Stimulated activated CD4-positive, alpha-beta T cell treated with anti-CD3 and anti-CD28 coated beads, Interleukin-2, amount 100 ng/mL, for 24 hours (primary cell): ENCODE measurements at regions not wholly inside any gene's neighbourhood (a gene's known extent, or its start where the extent isn't known, plus 50 kb on each side); places are given as distances from the start of the nearest gene placed in this dataset.

Experiments
- DNase-seq, 2 donors: peaks; one replicate each; pipeline ENCODE4 v3.0.0-alpha.2; 2020

DNA sequence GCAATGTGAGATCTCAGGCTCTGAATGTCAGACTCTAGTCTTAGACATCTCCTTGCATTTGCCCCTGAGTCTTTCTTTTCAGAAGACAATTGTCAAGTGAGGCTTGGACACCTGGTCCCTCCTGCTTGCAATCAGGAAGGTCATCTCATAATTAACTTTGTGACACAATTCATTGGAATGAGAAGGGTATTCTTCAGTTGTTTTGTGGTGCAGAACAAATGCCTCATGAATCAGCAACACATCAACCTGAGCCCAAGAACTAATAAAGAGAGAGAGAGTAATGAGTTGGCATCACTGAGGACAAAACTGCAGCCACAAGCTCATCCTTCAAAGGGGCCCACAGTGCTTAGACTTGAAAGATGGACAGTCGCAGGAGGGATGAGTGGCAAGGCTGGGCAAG lies 375.8 kb downstream of the INSC start:
- DNase-seq: no peak

DNA sequence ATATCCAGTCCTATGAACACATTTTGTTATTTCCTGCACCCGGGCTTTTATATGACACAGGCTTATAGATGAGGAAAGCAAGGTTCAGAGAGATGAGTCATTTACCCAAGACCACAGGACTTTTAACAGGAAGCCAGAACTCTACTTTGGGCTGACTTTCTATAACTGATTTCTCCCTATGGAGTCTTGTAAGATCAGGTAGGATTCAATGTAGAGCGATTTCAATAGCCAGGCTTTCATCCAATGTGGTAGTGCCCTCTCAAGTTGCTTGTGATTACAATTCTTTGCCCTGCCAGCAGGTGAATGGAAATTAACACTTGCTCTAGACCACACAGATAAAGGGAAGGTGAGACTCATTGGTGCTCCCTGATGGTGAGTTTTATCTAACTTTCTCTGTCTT lies 378.3 kb downstream of the INSC start:
- no peak for DNase-seq

GRCh38 chr11:15493921-15494620 lies 379.3 kb downstream of the INSC start:
- DNase-seq: no peak

DNA sequence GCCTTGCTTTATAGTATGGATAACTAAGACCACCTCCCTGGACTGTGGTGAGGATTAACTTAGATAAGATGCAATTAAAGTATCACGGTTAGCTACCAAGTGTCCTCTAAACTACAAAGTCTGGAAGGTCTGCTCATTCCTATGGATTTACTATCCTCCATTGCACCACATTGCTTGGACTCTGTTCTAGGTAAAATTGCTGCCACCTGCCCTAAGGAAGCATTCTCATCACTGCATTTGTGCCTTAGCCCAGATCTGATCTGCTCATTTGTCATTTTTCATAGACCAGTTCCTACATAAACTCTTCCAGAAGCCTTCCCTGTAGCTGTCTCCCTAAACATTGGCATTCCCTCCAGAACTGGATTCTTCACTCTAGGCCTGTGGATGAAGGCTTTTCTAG lies 380.0 kb downstream of the INSC start:
- DNase-seq: no peak

DNA sequence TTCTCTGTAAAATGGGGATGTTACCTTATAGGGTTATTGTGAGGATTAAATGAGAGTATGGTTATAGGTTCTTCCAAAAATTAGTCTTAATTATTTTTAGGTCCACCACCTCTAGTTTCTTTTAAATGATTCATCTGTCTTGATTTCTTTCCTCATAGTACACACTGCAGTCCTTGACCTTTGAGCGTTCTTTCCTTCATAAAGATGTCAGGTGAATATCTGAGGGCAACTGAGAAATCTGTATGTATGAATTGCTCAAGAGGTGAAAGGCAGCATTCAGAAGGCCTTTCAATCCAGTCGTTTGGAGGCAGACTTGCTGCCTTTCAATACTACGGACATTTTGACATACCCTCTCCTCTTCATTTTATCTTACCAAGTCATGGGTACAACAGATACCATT lies 380.7 kb downstream of the INSC start:
- DNase-seq: no peak

DNA sequence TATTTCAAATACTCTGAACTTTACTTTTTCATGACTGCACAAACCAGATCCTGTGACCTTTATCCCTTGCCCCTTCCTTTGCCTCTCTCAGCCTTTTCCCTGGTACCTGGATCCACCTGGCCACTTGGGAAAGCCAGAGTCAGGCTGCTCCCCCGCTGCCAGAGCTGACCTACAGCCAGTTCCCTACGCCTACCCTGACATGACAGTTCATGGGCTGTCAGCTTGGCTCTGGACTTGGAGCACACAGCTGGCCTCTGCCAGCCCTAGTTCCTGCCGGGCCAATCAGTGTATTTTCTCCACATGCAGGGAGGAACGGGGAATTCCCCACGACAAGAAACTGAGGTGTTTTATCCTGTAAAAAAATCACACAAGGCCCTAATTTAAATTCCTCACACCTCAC lies 382.6 kb downstream of the INSC start:
- DNase-seq: no peak

- no peak for DNase-seq
These were observed 385.0 kb downstream of the INSC start for GRCh38 chr11:15499674-15500073.

DNA sequence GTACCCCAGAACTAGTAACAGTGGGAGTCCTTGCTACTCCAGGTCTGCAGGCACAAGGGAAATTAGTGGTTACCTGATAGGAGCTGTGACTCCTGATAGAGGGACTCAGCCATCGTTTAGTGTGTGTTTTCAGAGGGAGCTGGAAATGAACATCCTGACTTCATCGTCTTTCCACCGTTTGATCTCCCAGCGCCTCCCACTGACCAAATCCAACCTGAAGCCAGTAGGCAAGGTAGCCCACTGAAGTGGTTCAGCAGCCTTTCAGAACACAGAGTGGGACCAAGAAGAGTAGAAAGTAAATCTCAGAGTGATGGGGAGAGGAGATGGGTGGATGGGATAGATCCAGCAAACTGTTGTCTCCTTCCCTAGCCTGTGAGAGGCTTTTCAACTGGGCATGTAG lies 385.9 kb downstream of the INSC start:
- no peak for DNase-seq

- no peak for DNase-seq
These were observed 386.8 kb downstream of the INSC start for GRCh38 chr11:15501566-15501965.

DNA sequence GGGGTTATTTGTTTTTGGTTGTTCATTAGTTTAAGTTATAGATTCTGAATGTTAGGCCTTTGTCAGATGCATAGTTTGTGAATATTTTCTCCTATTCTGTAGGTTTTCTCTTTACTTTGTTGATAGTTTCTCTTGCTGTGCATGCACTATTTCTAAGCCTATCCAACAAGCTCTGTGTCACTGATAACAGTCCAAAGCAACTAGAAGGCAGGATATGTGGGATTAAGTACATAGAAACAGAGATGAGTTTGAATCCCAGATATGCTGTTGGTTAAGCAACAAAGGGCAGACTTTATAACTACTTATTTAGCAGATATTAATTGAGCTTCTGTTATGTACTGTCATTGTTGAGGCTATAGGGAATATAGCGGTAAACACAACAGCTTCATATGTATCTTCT lies 390.4 kb downstream of the INSC start:
- no peak for DNase-seq

DNA sequence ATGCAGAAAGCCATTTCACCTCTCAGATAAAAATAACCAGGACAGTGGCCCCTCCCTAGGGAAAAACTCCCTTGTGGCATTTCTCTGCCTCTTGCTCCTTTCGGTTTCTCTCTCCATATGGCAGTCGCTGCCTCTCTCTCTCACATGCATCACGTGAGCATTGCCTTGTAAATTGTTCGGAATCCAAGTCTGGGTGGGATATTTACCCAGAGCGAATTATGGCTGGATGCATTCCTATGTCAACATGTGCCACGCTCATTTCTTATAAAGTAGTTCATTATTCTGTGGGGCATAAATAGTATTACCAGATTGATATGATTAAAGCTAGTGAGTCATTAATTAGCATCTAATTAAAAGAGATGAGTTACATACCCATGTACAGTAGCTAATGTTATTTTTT lies 392.9 kb downstream of the INSC start:
- DNase-seq: no peak

GRCh38 chr11:15509082-15509481 lies 394.4 kb downstream of the INSC start:
- DNase-seq: no peak

GRCh38 chr11:15519124-15519791 lies 404.5 kb downstream of the INSC start:
- DNase-seq: no peak

DNA sequence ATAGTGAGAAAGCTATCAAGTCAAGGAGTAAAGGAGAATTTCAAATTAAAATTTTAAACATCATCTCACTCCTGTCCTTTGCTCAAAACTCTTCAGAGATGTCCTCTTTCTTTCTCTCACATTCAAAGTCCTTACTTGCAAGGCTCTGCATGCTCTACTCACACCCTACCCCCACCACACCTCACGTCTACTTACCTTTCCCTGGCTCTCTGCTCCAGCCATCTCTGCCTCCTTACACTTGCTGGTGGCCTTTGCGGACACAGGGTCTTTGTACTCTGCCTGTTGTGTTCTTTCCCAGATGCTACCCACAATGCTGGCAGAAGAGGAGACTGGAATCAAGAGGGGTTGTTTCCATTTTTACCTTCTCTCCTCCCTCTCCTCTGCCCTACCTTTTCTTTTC lies 405.2 kb downstream of the INSC start:
- DNase-seq: no peak

DNA sequence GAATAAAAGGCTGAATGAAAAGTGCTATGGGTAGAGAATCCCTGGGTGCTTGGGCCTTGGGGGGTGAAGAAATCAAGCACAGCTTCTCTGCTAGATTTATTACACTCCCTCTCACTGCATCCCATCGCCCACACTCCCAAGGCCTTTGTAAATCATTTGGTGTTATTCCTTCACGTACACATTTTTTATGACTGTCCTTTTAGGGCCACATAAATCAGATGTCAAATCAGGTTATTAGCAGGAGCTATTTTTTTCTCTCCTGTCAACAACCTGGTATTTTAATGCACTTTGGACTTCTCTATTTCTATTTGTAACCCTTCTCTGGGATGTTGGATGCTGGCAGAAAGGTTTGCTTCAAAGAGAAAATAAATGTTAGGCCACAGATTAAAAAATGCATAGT lies 408.8 kb downstream of the INSC start:
- no peak for DNase-seq

GRCh38 chr11:15525582-15525981 lies 410.9 kb downstream of the INSC start:
- no peak for DNase-seq

DNA sequence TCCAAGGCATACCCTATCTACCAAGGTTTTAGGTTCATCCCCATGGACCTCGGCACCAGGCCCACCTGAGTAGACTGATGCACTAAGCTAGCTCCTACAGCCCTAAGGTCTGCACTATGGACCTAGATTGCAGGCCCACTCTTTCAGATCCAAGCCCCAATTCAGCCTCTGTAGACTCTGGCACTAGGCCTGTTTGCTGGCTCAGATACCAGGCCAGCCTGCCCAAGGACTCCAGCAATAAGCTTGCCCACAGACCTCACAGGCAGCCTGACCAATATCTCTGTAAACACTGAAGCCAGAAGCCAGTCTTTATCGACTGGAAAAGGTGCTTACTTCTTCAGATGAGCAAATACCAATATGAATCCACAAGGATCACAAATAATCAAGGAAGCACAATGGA lies 411.3 kb downstream of the INSC start:
- no peak for DNase-seq

- no peak for DNase-seq
These were observed 412.2 kb downstream of the INSC start for GRCh38 chr11:15526859-15527450.

DNA sequence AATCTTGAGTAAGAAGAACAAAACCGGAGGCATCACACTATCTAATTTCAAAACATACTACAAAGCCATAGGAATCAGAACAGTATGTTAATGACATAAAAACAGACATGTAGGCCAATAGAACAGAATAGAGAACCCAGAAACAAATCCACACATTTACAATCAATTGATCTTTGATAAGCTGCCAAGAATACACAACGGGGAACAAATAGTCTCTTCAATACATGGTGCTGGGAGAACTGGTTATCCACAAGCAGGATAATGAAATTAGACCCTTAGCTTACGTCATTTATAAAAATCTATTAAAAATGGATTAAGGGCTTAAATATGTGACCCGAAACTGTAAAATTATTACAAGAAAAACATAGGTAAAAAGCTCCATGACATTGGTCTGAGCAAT lies 417.7 kb downstream of the INSC start:
- DNase-seq: no peak

- no peak for DNase-seq
These were observed 419.5 kb downstream of the INSC start for GRCh38 chr11:15534266-15534665.

DNA sequence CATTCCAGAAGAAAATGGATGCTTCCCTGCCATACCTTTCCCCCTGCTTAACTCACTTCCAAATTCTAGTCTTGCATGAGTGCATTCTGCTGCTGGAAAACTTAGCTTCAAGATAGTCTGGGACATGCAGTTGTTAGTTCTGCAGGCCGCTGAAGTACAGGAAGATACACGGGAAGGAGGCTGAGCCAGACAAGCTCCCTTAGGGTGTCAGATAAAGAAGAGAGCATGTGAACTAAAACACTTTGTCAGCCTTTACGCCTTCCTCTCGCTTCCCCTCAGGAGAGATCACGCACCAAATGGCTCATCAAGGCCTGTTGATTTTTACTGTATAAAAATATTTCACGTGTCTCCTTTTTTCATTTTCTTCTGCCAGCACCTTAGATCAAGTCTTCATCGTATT lies 420.7 kb downstream of the INSC start:
- no peak for DNase-seq

- DNase-seq: no peak
These were observed 421.7 kb downstream of the INSC start for GRCh38 chr11:15536438-15536837.

DNA sequence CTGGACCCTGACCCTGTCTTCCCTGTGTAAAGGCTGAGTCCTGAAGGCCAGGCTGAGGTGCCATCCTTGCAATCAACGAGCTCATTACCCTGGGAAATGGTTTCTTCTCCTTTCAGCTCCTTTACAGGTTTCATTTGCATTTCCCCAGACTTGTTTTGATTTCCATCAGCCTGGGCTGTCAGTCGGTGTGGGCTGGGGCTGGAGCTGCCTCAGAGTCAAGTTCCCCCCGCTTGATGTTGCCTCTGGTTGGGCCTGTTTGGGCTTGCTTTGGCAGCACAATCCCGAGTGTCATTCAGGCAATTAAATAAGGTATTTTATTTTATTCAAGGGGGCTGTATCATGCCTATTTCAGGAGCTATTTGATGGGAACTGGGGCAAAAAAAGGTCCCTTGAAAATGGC lies 424.9 kb downstream of the INSC start:
- DNase-seq: no peak

DNA sequence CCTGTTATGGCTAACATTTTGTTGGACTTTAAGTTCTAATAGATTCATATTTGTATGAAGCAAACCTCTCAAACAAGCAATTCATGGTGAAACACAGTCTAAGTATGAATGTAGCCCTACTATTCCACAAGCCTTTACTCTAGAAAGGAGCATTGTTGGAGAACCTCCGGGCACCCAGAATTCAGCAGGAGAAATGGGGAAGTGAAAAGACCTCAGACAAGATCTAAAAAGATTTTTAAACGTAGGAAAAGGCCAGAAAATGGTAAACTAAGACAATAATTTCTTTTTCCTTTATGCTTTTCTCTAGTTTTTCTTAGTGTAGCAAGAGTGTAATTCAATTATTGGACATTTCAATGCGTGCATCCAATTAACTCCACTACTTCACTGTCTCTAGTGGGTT lies 426.4 kb downstream of the INSC start:
- no peak for DNase-seq

- no peak for DNase-seq
These were observed 429.6 kb downstream of the INSC start for GRCh38 chr11:15544353-15544752.
